Breast epithelium (tissue), 3 donors: ENCODE measurements at regions not wholly inside any gene's neighbourhood (a gene's known extent, or its start where the extent isn't known, plus 50 kb on each side); places are given as distances from the start of the nearest gene placed in this dataset.

Source experiments
- POLR2A ChIP-seq: fragments of 450-650 bp; IDR thresholded peaks from one replicate; pipeline ENCODE4 v1.6.1; 2016; ENCODE audit warnings: antibody characterized with exemption, mild to moderate bottlenecking, moderate library complexity
- TF ChIP-seq, protein P1 (sequence below), 3 donors: fragments of 450-650 bp; IDR thresholded peaks; one replicate each; pipeline ENCODE4 v1.5.1; 2016 to 2017; ENCODE audit warnings: antibody characterized with exemption in 3 of 3, mild to moderate bottlenecking in 3 of 3, moderate library complexity in 3 of 3

DNA sequence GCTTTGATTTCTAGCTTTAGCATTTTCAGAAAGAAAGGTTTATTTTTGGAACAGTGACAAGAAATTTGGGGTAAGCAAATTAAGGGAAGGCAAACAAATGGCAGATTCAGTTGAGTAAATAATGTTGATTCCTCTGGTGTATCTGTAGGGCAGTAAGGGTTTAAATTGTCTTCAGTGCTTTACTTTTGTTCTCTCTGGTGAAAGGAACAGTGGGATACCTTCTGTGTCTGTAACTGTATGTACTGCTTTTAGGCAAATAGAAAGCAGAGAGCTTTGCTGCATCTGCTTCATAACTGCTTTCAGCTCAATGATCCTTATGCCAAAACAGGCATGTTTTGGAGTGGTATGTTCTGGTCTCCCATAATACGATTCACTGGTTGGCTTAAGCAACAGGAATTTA, 932.1 kb upstream of the SLIT2 start:
- TF ChIP-seq POLR2A: no peak
- TF ChIP-seq, protein P1, sequence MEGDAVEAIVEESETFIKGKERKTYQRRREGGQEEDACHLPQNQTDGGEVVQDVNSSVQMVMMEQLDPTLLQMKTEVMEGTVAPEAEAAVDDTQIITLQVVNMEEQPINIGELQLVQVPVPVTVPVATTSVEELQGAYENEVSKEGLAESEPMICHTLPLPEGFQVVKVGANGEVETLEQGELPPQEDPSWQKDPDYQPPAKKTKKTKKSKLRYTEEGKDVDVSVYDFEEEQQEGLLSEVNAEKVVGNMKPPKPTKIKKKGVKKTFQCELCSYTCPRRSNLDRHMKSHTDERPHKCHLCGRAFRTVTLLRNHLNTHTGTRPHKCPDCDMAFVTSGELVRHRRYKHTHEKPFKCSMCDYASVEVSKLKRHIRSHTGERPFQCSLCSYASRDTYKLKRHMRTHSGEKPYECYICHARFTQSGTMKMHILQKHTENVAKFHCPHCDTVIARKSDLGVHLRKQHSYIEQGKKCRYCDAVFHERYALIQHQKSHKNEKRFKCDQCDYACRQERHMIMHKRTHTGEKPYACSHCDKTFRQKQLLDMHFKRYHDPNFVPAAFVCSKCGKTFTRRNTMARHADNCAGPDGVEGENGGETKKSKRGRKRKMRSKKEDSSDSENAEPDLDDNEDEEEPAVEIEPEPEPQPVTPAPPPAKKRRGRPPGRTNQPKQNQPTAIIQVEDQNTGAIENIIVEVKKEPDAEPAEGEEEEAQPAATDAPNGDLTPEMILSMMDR (IDR thresholded peaks at IDR 0.05): no peak
